Esophagus squamous epithelium (tissue), 4 donors: ENCODE measurements at regions not wholly inside any gene's neighbourhood (a gene's known extent, or its start where the extent isn't known, plus 50 kb on each side); places are given as distances from the start of the nearest gene placed in this dataset.

Experiments
- CTCF ChIP-seq, 6 experiments: fragments of 450-650 bp in 4 of 6; fragments of 200-600 bp in 2 of 6; sonication (generic) in 2 of 6; IDR thresholded peaks; one replicate each; pipeline ENCODE4 v1.5.1; 2016 to 2019; ENCODE audit warnings: antibody characterized with exemption in 6 of 6, mild to moderate bottlenecking in 4 of 6, moderate library complexity in 4 of 6
- POLR2A ChIP-seq, 4 donors: fragments of 450-650 bp; IDR thresholded peaks; one replicate each; pipeline ENCODE4 v1.6.1; 2017; ENCODE audit warnings: antibody characterized with exemption in 4 of 4, mild to moderate bottlenecking in 4 of 4, moderate library complexity in 3 of 4

- TF ChIP-seq CTCF (IDR thresholded peaks at IDR 0.05) (no peak), POLR2A (IDR thresholded peaks at IDR 0.05) (no peak)
These were observed 733.0 kb downstream of the NTRK3 start for GRCh38 chr15:87523516-87523915.
